HL-60 (cell line): ENCODE measurements at regions not wholly inside any gene's neighbourhood (a gene's known extent, or its start where the extent isn't known, plus 50 kb on each side); places are given as distances from the start of the nearest gene placed in this dataset.

ENCODE experiments used
- DNase-seq, 2 experiments: peaks; one replicate each; pipeline ENCODE4 v3.0.0-alpha.2; 2010 to 2020; ENCODE audit warnings: low read depth in 1 of 2, low spot score in 1 of 2
- H3K27ac ChIP-seq: fragments of 250-450 bp; sonication (Bioruptor Pico); replicated peaks from 2 replicates; pipeline ENCODE4 v1.5.1; 2020; ENCODE audit warnings: mild to moderate bottlenecking, moderate library complexity
- H3K27me3 ChIP-seq: fragments of 250-450 bp; sonication (Bioruptor Pico); 2 replicates; pipeline ENCODE4 v1.5.1; 2021; ENCODE audit warnings: mild to moderate bottlenecking, moderate library complexity; ENCODE audit not compliant: insufficient read depth, poor library complexity, severe bottlenecking
- H3K4me3 ChIP-seq: replicated peaks from 2 replicates; pipeline ENCODE4 v1.5.1; 2011; ENCODE audit warnings: mild to moderate bottlenecking, control low read depth, low read length; ENCODE audit not compliant: insufficient read depth
- CTCF ChIP-seq: IDR thresholded peaks from one replicate; pipeline ENCODE4 v1.5.1; 2011; ENCODE audit warnings: low read length, control low read depth, inconsistent platforms; ENCODE audit not compliant: insufficient read depth
- GABPA ChIP-seq: IDR thresholded peaks from 2 replicates; pipeline ENCODE4 v1.6.1; 2012; ENCODE audit warnings: low read depth
- POLR2AphosphoS5 ChIP-seq: IDR thresholded peaks from 2 replicates; pipeline ENCODE4 v1.6.1; 2012; ENCODE audit warnings: low read depth
- REST ChIP-seq: IDR thresholded peaks from 2 replicates; pipeline ENCODE4 v1.6.1; 2012; ENCODE audit warnings: low read depth; ENCODE audit not compliant: insufficient replicate concordance
- SPI1 ChIP-seq: IDR thresholded peaks from 2 replicates; pipeline ENCODE4 v1.6.1; 2012; ENCODE audit warnings: low read depth, mild to moderate bottlenecking, borderline replicate concordance

GRCh38 chr5:155953335-155953734 is 373.6 kb upstream of the SGCD start:
- Histone ChIP-seq H3K27ac (no peak overlapping the region), H3K27me3 (peaks cover 4% of the 10 kb centered on the region), H3K4me3 (no peak overlapping the region)
- DNase-seq = no peak
- TF ChIP-seq REST (no peak), POLR2AphosphoS5 (no peak), SPI1 (no peak), CTCF (no peak), GABPA (no peak)

DNA sequence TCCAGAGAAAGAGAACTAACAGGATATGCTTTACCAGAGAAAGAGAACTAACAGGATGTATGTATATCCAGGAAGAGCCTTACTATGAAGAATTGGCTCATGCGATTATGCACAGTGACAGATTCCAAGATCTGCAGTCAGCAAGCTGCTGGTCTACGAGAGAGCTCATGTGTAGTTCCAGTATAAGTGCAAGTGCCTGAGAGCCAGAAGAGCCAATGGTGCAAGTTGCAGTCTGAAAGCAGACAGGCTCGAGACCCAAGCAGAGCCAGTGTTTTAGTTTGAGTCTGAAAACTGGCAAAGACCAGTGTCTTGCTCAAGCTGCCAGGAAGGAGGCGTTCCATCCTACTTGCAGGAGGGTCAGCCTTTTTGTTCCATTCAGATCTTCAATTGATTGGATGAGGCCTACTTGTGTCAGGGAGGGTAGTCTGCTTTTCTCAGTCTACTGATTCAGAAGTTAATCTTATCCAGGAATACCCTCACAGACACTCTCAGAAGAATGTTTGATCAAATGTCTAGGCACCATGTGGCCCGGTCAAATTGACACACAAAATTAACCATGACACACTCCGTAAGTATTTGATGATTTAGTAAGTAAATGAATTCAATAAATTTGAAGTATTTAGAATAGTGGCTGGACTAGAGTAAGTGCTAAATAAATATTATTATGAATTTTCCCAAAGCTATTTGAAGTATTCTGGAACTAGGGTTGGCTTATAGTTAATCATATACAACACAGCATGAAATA is 372.1 kb upstream of the SGCD start:
- Histone ChIP-seq H3K4me3 (no peak overlapping the region), H3K27me3 (no peaks in the 10 kb centered on the region), H3K27ac (no peak overlapping the region)
- no peak for DNase-seq
- TF ChIP-seq POLR2AphosphoS5 (no peak), SPI1 (no peak), GABPA (no peak), REST (no peak), CTCF (no peak)

DNA sequence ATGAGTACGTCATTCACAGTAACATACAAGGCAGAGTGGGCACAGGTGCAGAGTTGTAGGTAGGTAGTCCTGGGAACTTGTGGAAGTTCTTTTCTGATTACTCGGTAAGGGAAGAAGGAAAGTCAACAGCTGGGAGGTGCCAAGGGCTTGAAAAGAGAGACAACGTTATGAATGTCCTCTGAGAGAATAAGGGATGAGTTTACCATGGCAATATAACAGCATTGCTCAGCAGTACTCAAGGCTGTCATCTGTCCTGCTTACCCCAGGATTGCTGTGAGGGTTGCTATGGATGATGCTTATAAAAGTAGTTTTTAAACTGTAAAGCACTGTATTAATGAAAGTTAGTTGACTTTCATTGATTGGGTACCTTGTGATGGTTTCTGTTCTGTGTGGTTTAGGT is 369.1 kb upstream of the SGCD start:
- Histone ChIP-seq H3K4me3 (no peak overlapping the region), H3K27ac (no peak overlapping the region), H3K27me3 (no peaks in the 10 kb centered on the region)
- no peak for TF ChIP-seq GABPA
- no peak for TF ChIP-seq SPI1
- TF ChIP-seq REST = no peak
- no peak for TF ChIP-seq CTCF
- no peak for TF ChIP-seq POLR2AphosphoS5
- DNase-seq = no peak
